PC-3 (cell line): ENCODE measurements at regions not wholly inside any gene's neighbourhood (a gene's known extent, or its start where the extent isn't known, plus 50 kb on each side); places are given as distances from the start of the nearest gene placed in this dataset.

Source experiments
- ATAC-seq: fragments of 200-7000 bp; cut with Tn5 transposase; 2 replicates; pipeline ENCODE4 v1.9.1; 2020; ENCODE audit warnings: mild to moderate bottlenecking, moderate library complexity
- BruUV-seq: library from RNA; stranded (reverse); fragments of 400-500 nt; replicated peaks from 2 replicates; lab custom pipeline; 2021; lab: Mats Ljungman, UMichigan
- CTCF ChIA-PET: fragments of 300-600 bp; sonication (Branson Sonifier 250); formaldehyde crosslinking; loops from one replicate; lab custom pipeline; 2022; ENCODE audit warnings: antibody characterized with exemption; lab: Charles Lee
- POLR2A ChIA-PET: fragments of 300-600 bp; sonication (Branson Sonifier 250); formaldehyde crosslinking; loops from one replicate; lab custom pipeline; 2022; ENCODE audit warnings: antibody characterized with exemption; ENCODE audit not compliant: unreplicated experiment; lab: Charles Lee
- DNase-seq: peaks from one replicate; pipeline ENCODE4 v3.0.0-alpha.2; 2015
- H2AFZ ChIP-seq: fragments of 300-600 bp; sonication (generic); 2 replicates; pipeline ENCODE4 v1.6.0; 2016; ENCODE audit warnings: antibody characterized with exemption, low read length
- H3F3A ChIP-seq: fragments of 300-600 bp; sonication (generic); one replicate; pipeline ENCODE4 v1.6.0; 2017; ENCODE audit warnings: antibody characterized with exemption, low read length, control low read depth, mild to moderate bottlenecking; ENCODE audit not compliant: unreplicated experiment
- H3K27ac ChIP-seq: fragments of 300-600 bp; sonication (generic); 2 replicates; pipeline ENCODE4 v1.5.1; 2016; ENCODE audit warnings: mild to moderate bottlenecking, low read length
- H3K27me3 ChIP-seq: fragments of 300-600 bp; sonication (generic); 2 replicates; pipeline ENCODE4 v1.6.1; 2016; ENCODE audit warnings: low read length, mixed read lengths
- H3K36me3 ChIP-seq: fragments of 300-600 bp; sonication (generic); 2 replicates; pipeline ENCODE4 v1.6.1; 2016; ENCODE audit warnings: low read depth, mixed run types, low read length, mixed read lengths
- H3K4me1 ChIP-seq: fragments of 300-600 bp; sonication (generic); 2 replicates; pipeline ENCODE4 v1.5.1; 2016; ENCODE audit warnings: low read length; ENCODE audit not compliant: insufficient read depth
- H3K4me2 ChIP-seq: fragments of 300-600 bp; sonication (generic); 2 replicates; pipeline ENCODE4 v1.6.0; 2016; ENCODE audit warnings: low read length
- H3K4me3 ChIP-seq: fragments of 300-600 bp; sonication (generic); 2 replicates; pipeline ENCODE4 v1.5.1; 2016; ENCODE audit warnings: mild to moderate bottlenecking, low read length, mixed read lengths
- H3K79me2 ChIP-seq: fragments of 300-600 bp; sonication (generic); 2 replicates; pipeline ENCODE4 v1.6.1; 2017; ENCODE audit warnings: low read length, mixed read lengths
- H3K9ac ChIP-seq: fragments of 300-600 bp; sonication (generic); 2 replicates; pipeline ENCODE4 v1.6.0; 2016; ENCODE audit warnings: mild to moderate bottlenecking, low read length
- H3K9me2 ChIP-seq: fragments of 300-600 bp; sonication (generic); replicated peaks from 2 replicates; pipeline ENCODE4 v1.6.1; 2016; ENCODE audit warnings: mixed run types, low read length, mixed read lengths
- H3K9me3 ChIP-seq: fragments of 300-600 bp; sonication (generic); 2 replicates; pipeline ENCODE4 v1.6.1; 2016; ENCODE audit warnings: low read length, mixed read lengths
- H4K20me1 ChIP-seq: fragments of 300-600 bp; sonication (generic); 2 replicates; pipeline ENCODE4 v1.6.1; 2016; ENCODE audit warnings: low read length, mixed read lengths
- CTCF ChIP-seq: fragments of 300-600 bp; sonication (generic); conservative IDR thresholded peaks from 2 replicates; pipeline ENCODE4 v1.5.1; 2017; ENCODE audit warnings: antibody characterized with exemption, low read depth, mild to moderate bottlenecking, low read length
- EZH2 ChIP-seq: fragments of 300-600 bp; sonication (generic); IDR thresholded peaks from one replicate; pipeline ENCODE4 v1.6.1; 2017; ENCODE audit warnings: antibody characterized with exemption, mild to moderate bottlenecking, low read length; ENCODE audit not compliant: unreplicated experiment
- EZH2phosphoT487 ChIP-seq: fragments of 300-600 bp; sonication (generic); IDR thresholded peaks from 2 replicates; pipeline ENCODE4 v1.6.1; 2018; ENCODE audit warnings: mild to moderate bottlenecking, antibody characterized with exemption, low read length, borderline replicate concordance
- intact Hi-C: fragments of 100-400 bp; cut with micrococcal nuclease; formaldehyde crosslinking; loops from 2 replicates; pipeline ENCODE4 v1.9.0; 2023

GRCh38 chr22:27662359-27663301 lies 138.9 kb downstream of the MN1 start:
- Histone ChIP-seq H2AFZ (no peak overlapping the region), H3K9me2 (no peaks in the 10 kb centered on the region), H3K27me3 (no peaks in the 10 kb centered on the region), H4K20me1 (no peaks in the 10 kb centered on the region), H3K9me3 (no peaks in the 10 kb centered on the region), H3K27ac (no peak overlapping the region), H3F3A (no peaks in the 10 kb centered on the region), H3K4me1 (peaks cover 11% of the 10 kb centered on the region), H3K79me2 (no peaks in the 10 kb centered on the region), H3K4me2 (no peak overlapping the region), H3K36me3 (no peaks in the 10 kb centered on the region), H3K9ac (no peak overlapping the region), H3K4me3 (no peak overlapping the region)
- ATAC-seq, result no peak
- BruUV-seq, result no TSS peak
- CTCF ChIA-PET, result no interaction called here
- DNase-seq, result no peak
- intact Hi-C loops, result no loop called here
- no peak for TF ChIP-seq CTCF
- TF ChIP-seq EZH2phosphoT487, result no peak
- TF ChIP-seq EZH2, result no peak
- POLR2A ChIA-PET, result no interaction called here

- Histone ChIP-seq H3K4me2 (peak overlapping the region; percentile 28; the same call in 1 of the 2 replicates), H3K36me3 (no peaks in the 10 kb centered on the region), H3K4me1 (peaks cover 13% of the 10 kb centered on the region), H3K79me2 (no peaks in the 10 kb centered on the region), H3K9ac (no peak overlapping the region), H3K9me2 (no peaks in the 10 kb centered on the region), H4K20me1 (no peaks in the 10 kb centered on the region), H3K9me3 (no peaks in the 10 kb centered on the region), H3K4me3 (no peak overlapping the region), H3F3A (no peaks in the 10 kb centered on the region), H2AFZ (no peak overlapping the region), H3K27ac (0 out of 2 replicates have a peak overlapping the region, but pooled peaks have one; percentile 7), H3K27me3 (no peaks in the 10 kb centered on the region)
- TF ChIP-seq EZH2phosphoT487 (no peak), CTCF (no peak), EZH2 (no peak)
- intact Hi-C loops, result no loop called here
- POLR2A ChIA-PET, result no interaction called here
- BruUV-seq, result no TSS peak
- DNase-seq (peak; percentile 42), ATAC-seq (no peak; the same call in 1 of the 2 replicates)
- CTCF ChIA-PET, result no interaction called here
Measured at GRCh38 chr22:27663812-27664211, 137.7 kb downstream of the MN1 start.
